Calu3 (cell line): ENCODE measurements at regions not wholly inside any gene's neighbourhood (a gene's known extent, or its start where the extent isn't known, plus 50 kb on each side); places are given as distances from the start of the nearest gene placed in this dataset.

ENCODE experiments used
- BruUV-seq: library from RNA; stranded (reverse); fragments of 400-500 nt; replicated peaks from 2 replicates; lab custom pipeline; 2021; lab: Mats Ljungman, UMichigan
- CTCF ChIA-PET: fragments of 300-600 bp; sonication (Branson Sonifier 250); formaldehyde crosslinking; loops from one replicate; lab custom pipeline; 2022; ENCODE audit warnings: antibody characterized with exemption; lab: Charles Lee
- DNase-seq: peaks from one replicate; pipeline ENCODE4 v3.0.0; 2022
- H3K27ac Mint-ChIP-seq: one replicate; pipeline ENCODE4 v1.8.0; 2022; ENCODE audit warnings: mixed read lengths; ENCODE audit not compliant: unreplicated experiment
- H3K27me3 Mint-ChIP-seq: one replicate; pipeline ENCODE4 v1.8.0; 2022; ENCODE audit warnings: mixed read lengths; ENCODE audit not compliant: unreplicated experiment
- H3K36me3 Mint-ChIP-seq: one replicate; pipeline ENCODE4 v1.8.0; 2022; ENCODE audit warnings: mild to moderate bottlenecking, moderate library complexity, mixed read lengths; ENCODE audit not compliant: insufficient read depth, unreplicated experiment
- H3K4me1 Mint-ChIP-seq: one replicate; pipeline ENCODE4 v1.8.0; 2022; ENCODE audit warnings: mild to moderate bottlenecking, low read depth, mixed read lengths; ENCODE audit not compliant: unreplicated experiment
- H3K4me3 Mint-ChIP-seq: one replicate; pipeline ENCODE4 v1.8.0; 2022; ENCODE audit warnings: mild to moderate bottlenecking, low read depth, moderate library complexity, mixed read lengths; ENCODE audit not compliant: unreplicated experiment
- H3K9me3 Mint-ChIP-seq: one replicate; pipeline ENCODE4 v1.8.0; 2022; ENCODE audit warnings: low read depth, mixed read lengths; ENCODE audit not compliant: unreplicated experiment
- intact Hi-C: fragments of 100-400 bp; cut with micrococcal nuclease; formaldehyde crosslinking; loops from one replicate; pipeline ENCODE4 v1.10.0; 2022; ENCODE audit not compliant: unreplicated experiment
- TF ChIP-seq, protein P1 (sequence below): fragments of 200-600 bp; IDR thresholded peaks from one replicate; pipeline ENCODE4 v1.8.0; 2022; ENCODE audit warnings: antibody characterized with exemption; ENCODE audit not compliant: unreplicated experiment

- CTCF ChIA-PET: no interaction called here
- H3K4me3 Mint-ChIP-seq: no peak overlapping the region
- H3K4me1 Mint-ChIP-seq: no peaks in the 10 kb centered on the region
- H3K27ac Mint-ChIP-seq: no peak overlapping the region
- no peaks in the 10 kb centered on the region for H3K27me3 Mint-ChIP-seq
- no TSS peak for BruUV-seq
- TF ChIP-seq, protein P1, sequence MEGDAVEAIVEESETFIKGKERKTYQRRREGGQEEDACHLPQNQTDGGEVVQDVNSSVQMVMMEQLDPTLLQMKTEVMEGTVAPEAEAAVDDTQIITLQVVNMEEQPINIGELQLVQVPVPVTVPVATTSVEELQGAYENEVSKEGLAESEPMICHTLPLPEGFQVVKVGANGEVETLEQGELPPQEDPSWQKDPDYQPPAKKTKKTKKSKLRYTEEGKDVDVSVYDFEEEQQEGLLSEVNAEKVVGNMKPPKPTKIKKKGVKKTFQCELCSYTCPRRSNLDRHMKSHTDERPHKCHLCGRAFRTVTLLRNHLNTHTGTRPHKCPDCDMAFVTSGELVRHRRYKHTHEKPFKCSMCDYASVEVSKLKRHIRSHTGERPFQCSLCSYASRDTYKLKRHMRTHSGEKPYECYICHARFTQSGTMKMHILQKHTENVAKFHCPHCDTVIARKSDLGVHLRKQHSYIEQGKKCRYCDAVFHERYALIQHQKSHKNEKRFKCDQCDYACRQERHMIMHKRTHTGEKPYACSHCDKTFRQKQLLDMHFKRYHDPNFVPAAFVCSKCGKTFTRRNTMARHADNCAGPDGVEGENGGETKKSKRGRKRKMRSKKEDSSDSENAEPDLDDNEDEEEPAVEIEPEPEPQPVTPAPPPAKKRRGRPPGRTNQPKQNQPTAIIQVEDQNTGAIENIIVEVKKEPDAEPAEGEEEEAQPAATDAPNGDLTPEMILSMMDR: no peak
- intact Hi-C loops: no loop called here
- no peaks in the 10 kb centered on the region for H3K36me3 Mint-ChIP-seq
- no peak for DNase-seq
- H3K9me3 Mint-ChIP-seq: peaks cover 2% of the 10 kb centered on the region
These were observed 147.1 kb downstream of the CPEB2 start for GRCh38 chr4:15149234-15149838.

- Mint-ChIP-seq H3K27me3 (no peaks in the 10 kb centered on the region), H3K36me3 (no peaks in the 10 kb centered on the region), H3K4me3 (no peak overlapping the region), H3K9me3 (peaks cover 2% of the 10 kb centered on the region), H3K27ac (no peak overlapping the region), H3K4me1 (no peaks in the 10 kb centered on the region)
- CTCF ChIA-PET: no interaction called here
- DNase-seq: peak; percentile 50
- TF ChIP-seq, protein P1: no peak
- intact Hi-C loops: no loop called here
- BruUV-seq: no TSS peak
These were observed 147.7 kb downstream of the CPEB2 start for GRCh38 chr4:15149839-15150592.

GRCh38 chr4:15150631-15151030 lies 148.3 kb downstream of the CPEB2 start:
- Mint-ChIP-seq H3K4me3 (no peak overlapping the region), H3K27me3 (no peaks in the 10 kb centered on the region), H3K4me1 (no peaks in the 10 kb centered on the region), H3K36me3 (no peaks in the 10 kb centered on the region), H3K9me3 (peaks cover 2% of the 10 kb centered on the region), H3K27ac (no peak overlapping the region)
- CTCF ChIA-PET: no interaction called here
- no TSS peak for BruUV-seq
- intact Hi-C loops: no loop called here
- TF ChIP-seq, protein P1: no peak
- DNase-seq: no peak

- no TSS peak for BruUV-seq
- no peak overlapping the region for H3K27ac Mint-ChIP-seq
These were observed 148.8 kb downstream of the CPEB2 start for GRCh38 chr4:15151033-15151432.

More at GRCh38 chr4:15151033-15151432, 148.8 kb downstream of the CPEB2 start:
- no peak overlapping the region for H3K4me3 Mint-ChIP-seq
- no peaks in the 10 kb centered on the region for H3K36me3 Mint-ChIP-seq
- CTCF ChIA-PET: no interaction called here
- peaks cover 2% of the 10 kb centered on the region for H3K9me3 Mint-ChIP-seq
- no peaks in the 10 kb centered on the region for H3K4me1 Mint-ChIP-seq
- H3K27me3 Mint-ChIP-seq: no peaks in the 10 kb centered on the region
- TF ChIP-seq, protein P1: no peak
- intact Hi-C loops: no loop called here
- DNase-seq: no peak
